HEK293 (cell line): ENCODE measurements at regions not wholly inside any gene's neighbourhood (a gene's known extent, or its start where the extent isn't known, plus 50 kb on each side); places are given as distances from the start of the nearest gene placed in this dataset.

Experiments
- CTCF ChIP-seq: fragments of 450-650 bp; formaldehyde crosslinking; IDR thresholded peaks from 2 replicates; pipeline ENCODE4 v1.5.1; 2016; ENCODE audit warnings: missing biosample characterization, missing genetic modification characterization
- KLF9 ChIP-seq: fragments of 450-650 bp; formaldehyde crosslinking; IDR thresholded peaks from 2 replicates; pipeline ENCODE4 v1.5.1; 2016; ENCODE audit warnings: missing biosample characterization, missing genetic modification characterization, low read depth
- OSR2 ChIP-seq: fragments of 450-650 bp; formaldehyde crosslinking; IDR thresholded peaks from 2 replicates; pipeline ENCODE4 v1.5.1; 2016; ENCODE audit warnings: missing biosample characterization, missing genetic modification characterization
- ZBTB11 ChIP-seq: fragments of 450-650 bp; formaldehyde crosslinking; conservative IDR thresholded peaks from 2 replicates; pipeline ENCODE4 v1.5.1; 2016; ENCODE audit warnings: low read depth, missing biosample characterization, missing genetic modification characterization
- ZBTB7A ChIP-seq: fragments of 450-650 bp; formaldehyde crosslinking; IDR thresholded peaks from 2 replicates; pipeline ENCODE4 v1.5.1; 2016; ENCODE audit warnings: low read depth, missing biosample characterization, missing genetic modification characterization
- ZNF274 ChIP-seq, 2 experiments: fragments of 200-500 bp in 1 of 2; fragments of 450-650 bp in 1 of 2; sonication (Bioruptor generic) in 1 of 2; formaldehyde crosslinking in 1 of 2; IDR thresholded peaks; 2 replicates each; pipeline versions ENCODE4 v1.5.1 to v1.6.1; 2014 to 2016; ENCODE audit warnings: borderline replicate concordance in 1 of 2, inconsistent platforms in 1 of 2, low read length in 1 of 2, missing biosample characterization in 1 of 2, missing genetic modification characterization in 1 of 2
- ZNF548 ChIP-seq: fragments of 450-650 bp; formaldehyde crosslinking; IDR thresholded peaks from 2 replicates; pipeline ENCODE4 v1.5.1; 2016; ENCODE audit warnings: missing biosample characterization, missing genetic modification characterization
- ZNF645 ChIP-seq: fragments of 450-650 bp; formaldehyde crosslinking; IDR thresholded peaks from 2 replicates; pipeline ENCODE4; 2016; ENCODE audit warnings: missing biosample characterization, missing genetic modification characterization
- ZNF76 ChIP-seq: fragments of 450-650 bp; formaldehyde crosslinking; IDR thresholded peaks from 2 replicates; pipeline ENCODE4; 2016; ENCODE audit warnings: low read depth, missing biosample characterization, missing genetic modification characterization, borderline replicate concordance
- ZSCAN16 ChIP-seq: fragments of 450-650 bp; formaldehyde crosslinking; IDR thresholded peaks from 2 replicates; pipeline ENCODE4 v1.5.1; 2016; ENCODE audit warnings: missing biosample characterization, missing genetic modification characterization
- TF ChIP-seq, protein P1 (sequence below): fragments of 450-650 bp; formaldehyde crosslinking; IDR thresholded peaks from 2 replicates; pipeline ENCODE4 v1.5.1; 2016; ENCODE audit warnings: missing biosample characterization, missing genetic modification characterization

DNA sequence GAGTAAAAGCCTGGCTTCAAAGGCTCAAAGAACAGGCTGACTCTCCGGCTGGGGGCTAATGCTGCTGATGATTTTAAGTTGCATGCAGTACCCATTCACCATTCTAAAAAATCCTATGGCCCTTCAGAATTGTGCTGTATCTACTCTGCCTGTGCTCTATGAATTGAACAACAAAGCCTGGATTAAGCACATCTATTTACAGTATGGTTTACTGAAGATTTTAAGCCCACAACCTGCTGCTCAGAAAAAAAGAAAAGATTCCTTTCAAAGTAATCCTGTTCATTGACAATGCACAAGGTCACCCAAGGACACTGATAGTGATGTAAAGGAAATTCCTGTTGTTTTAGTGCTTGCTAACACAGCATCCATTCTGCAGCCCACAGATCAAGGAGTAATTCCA lies 84.9 kb upstream of the SFRP2 start:
- TF ChIP-seq ZBTB7A (tag by site-specific recombination): no peak
- no peak for TF ChIP-seq KLF9 (tag by site-specific recombination)
- TF ChIP-seq ZNF274 (IDR thresholded peaks at IDR 0.05; ENCODE audit: low read length): no peak
- TF ChIP-seq ZNF274 (tag by site-specific recombination; IDR thresholded peaks at IDR 0.05; ENCODE audit: borderline replicate concordance): no peak
- TF ChIP-seq ZBTB11 (tag by site-specific recombination): no peak
- TF ChIP-seq ZSCAN16 (tag by site-specific recombination): no peak
- no peak for TF ChIP-seq CTCF (tag by site-specific recombination)
- TF ChIP-seq OSR2 (tag by site-specific recombination): no peak
- TF ChIP-seq ZNF76 (tag by site-specific recombination): no peak
- TF ChIP-seq, protein P1, sequence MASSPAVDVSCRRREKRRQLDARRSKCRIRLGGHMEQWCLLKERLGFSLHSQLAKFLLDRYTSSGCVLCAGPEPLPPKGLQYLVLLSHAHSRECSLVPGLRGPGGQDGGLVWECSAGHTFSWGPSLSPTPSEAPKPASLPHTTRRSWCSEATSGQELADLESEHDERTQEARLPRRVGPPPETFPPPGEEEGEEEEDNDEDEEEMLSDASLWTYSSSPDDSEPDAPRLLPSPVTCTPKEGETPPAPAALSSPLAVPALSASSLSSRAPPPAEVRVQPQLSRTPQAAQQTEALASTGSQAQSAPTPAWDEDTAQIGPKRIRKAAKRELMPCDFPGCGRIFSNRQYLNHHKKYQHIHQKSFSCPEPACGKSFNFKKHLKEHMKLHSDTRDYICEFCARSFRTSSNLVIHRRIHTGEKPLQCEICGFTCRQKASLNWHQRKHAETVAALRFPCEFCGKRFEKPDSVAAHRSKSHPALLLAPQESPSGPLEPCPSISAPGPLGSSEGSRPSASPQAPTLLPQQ (tag by site-specific recombination): no peak
- no peak for TF ChIP-seq ZNF645 (tag by site-specific recombination)
- TF ChIP-seq ZNF548 (tag by site-specific recombination): no peak
